Ramos (cell line): ENCODE measurements at regions not wholly inside any gene's neighbourhood (a gene's known extent, or its start where the extent isn't known, plus 50 kb on each side); places are given as distances from the start of the nearest gene placed in this dataset.
"Not testable (repeated sequence)": the region's sequence is repeated elsewhere in the genome, so short reads cannot be mapped to it uniquely, and the experiment has no call there.

Source experiments
- in situ Hi-C: fragments of 300-500 bp; cut with MboI; formaldehyde crosslinking; loops from one replicate; pipeline ENCODE4 v1.14.3; 2022; ENCODE audit warnings: low sequenced_read_pairs; ENCODE audit not compliant: unreplicated experiment

GRCh38 chrX:39019056-39019455 lies 217.8 kb downstream of the MID1IP1 start:
- in situ Hi-C loops, result no loop called here

GRCh38 chrX:39020051-39020669 lies 218.9 kb downstream of the MID1IP1 start:
- in situ Hi-C loops, result no loop called here

GRCh38 chrX:39022106-39022505 lies 220.8 kb downstream of the MID1IP1 start:
- in situ Hi-C loops, result no loop called here

- in situ Hi-C loops, result no loop called here
These were observed 228.0 kb downstream of the MID1IP1 start for GRCh38 chrX:39029221-39029620.

GRCh38 chrX:39030636-39031035 lies 229.4 kb downstream of the MID1IP1 start:
- in situ Hi-C loops, result no loop called here

- in situ Hi-C loops, result no loop called here
These were observed 238.6 kb downstream of the MID1IP1 start for GRCh38 chrX:39039890-39040289.

GRCh38 chrX:39043838-39044550 lies 242.7 kb downstream of the MID1IP1 start:
- in situ Hi-C loops, result no loop called here

- in situ Hi-C loops, result no loop called here
These were observed 245.9 kb downstream of the MID1IP1 start for GRCh38 chrX:39047174-39047573.

- in situ Hi-C loops, result no loop called here
These were observed 248.7 kb downstream of the MID1IP1 start for GRCh38 chrX:39049975-39050374.

GRCh38 chrX:39050427-39050826 lies 249.2 kb downstream of the MID1IP1 start:
- in situ Hi-C loops, result no loop called here

GRCh38 chrX:39052751-39053150 lies 251.5 kb downstream of the MID1IP1 start:
- in situ Hi-C loops, result no loop called here

GRCh38 chrX:39058724-39059123 lies 257.5 kb downstream of the MID1IP1 start:
- in situ Hi-C loops, result no loop called here

GRCh38 chrX:39059866-39060265 lies 258.6 kb downstream of the MID1IP1 start:
- in situ Hi-C loops, result no loop called here

GRCh38 chrX:39063037-39063436 lies 261.8 kb downstream of the MID1IP1 start:
- in situ Hi-C loops, result no loop called here

GRCh38 chrX:39063702-39064101 lies 262.4 kb downstream of the MID1IP1 start:
- in situ Hi-C loops, result no loop called here

- in situ Hi-C loops, result no loop called here
These were observed 264.0 kb downstream of the MID1IP1 start for GRCh38 chrX:39065051-39065871.

GRCh38 chrX:39067866-39068265 lies 266.6 kb downstream of the MID1IP1 start:
- in situ Hi-C loops, result no loop called here

GRCh38 chrX:39068634-39069033 lies 267.4 kb downstream of the MID1IP1 start:
- in situ Hi-C loops, result not testable (repeated sequence)

- in situ Hi-C loops, result no loop called here
These were observed 268.8 kb downstream of the MID1IP1 start for GRCh38 chrX:39070009-39070408.

GRCh38 chrX:39073131-39073530 lies 271.9 kb downstream of the MID1IP1 start:
- in situ Hi-C loops, result no loop called here

GRCh38 chrX:39096599-39096998 lies 295.3 kb downstream of the MID1IP1 start:
- in situ Hi-C loops, result no loop called here
